IMR-90 (cell line): ENCODE measurements at regions not wholly inside any gene's neighbourhood (a gene's known extent, or its start where the extent isn't known, plus 50 kb on each side); places are given as distances from the start of the nearest gene placed in this dataset.

Source experiments
- ATAC-seq: fragments of 200-7000 bp; cut with Tn5 transposase; 2 replicates; pipeline ENCODE4 v1.9.1; 2020; ENCODE audit warnings: low read depth, mild to moderate bottlenecking, moderate library complexity
- BruUV-seq: library from RNA; stranded (reverse); fragments of 400-500 nt; replicated peaks from 2 replicates; lab custom pipeline; 2021; lab: Mats Ljungman, UMichigan
- CTCF ChIA-PET: fragments of 300-600 bp; formaldehyde crosslinking; extraction: SDS; loops from one replicate; lab custom pipeline; 2021; ENCODE audit warnings: antibody characterized with exemption; lab: Yijun Ruan, JAX
- POLR2A ChIA-PET: fragments of 300-600 bp; sonication (Branson Sonifier 250); formaldehyde crosslinking; loops from one replicate; lab custom pipeline; 2022; ENCODE audit warnings: antibody characterized with exemption; ENCODE audit not compliant: unreplicated experiment; lab: Charles Lee
- DNase-seq: peaks from one replicate; pipeline ENCODE4 v3.0.0; 2013
- H2AFZ ChIP-seq: replicated peaks from 2 replicates; pipeline ENCODE3; 2013; ENCODE audit warnings: low read length, mild to moderate bottlenecking; ENCODE audit not compliant: poor library complexity
- H2AK5ac ChIP-seq: 2 replicates; pipeline ENCODE4 v1.6.1; 2013; ENCODE audit warnings: low read depth, low read length, inconsistent platforms
- H2AK9ac ChIP-seq: replicated peaks from 2 replicates; pipeline ENCODE3; 2013; ENCODE audit warnings: mild to moderate bottlenecking, low read depth, low read length, moderate library complexity; ENCODE audit not compliant: poor library complexity
- H2BK120ac ChIP-seq: 2 replicates; pipeline ENCODE4 v1.6.1; 2013; ENCODE audit warnings: low read depth, low read length, inconsistent platforms
- H2BK15ac ChIP-seq: 3 replicates; pipeline ENCODE4 v1.6.1; 2013; ENCODE audit warnings: low read depth, low read length, inconsistent platforms
- H2BK20ac ChIP-seq: 2 replicates; pipeline ENCODE4 v1.6.1; 2013; ENCODE audit warnings: low read depth, mild to moderate bottlenecking, inconsistent platforms, low read length, moderate library complexity
- H2BK5ac ChIP-seq: 2 replicates; pipeline ENCODE4 v1.6.1; 2013; ENCODE audit warnings: mild to moderate bottlenecking, low read depth, low read length, inconsistent platforms; ENCODE audit not compliant: poor library complexity, severe bottlenecking
- H3K14ac ChIP-seq: replicated peaks from 2 replicates; pipeline ENCODE4 v1.6.1; 2013; ENCODE audit warnings: low read depth, low read length, inconsistent platforms
- H3K18ac ChIP-seq: 2 replicates; pipeline ENCODE4 v1.6.1; 2013; ENCODE audit warnings: low read depth, low read length, control low read depth
- H3K23ac ChIP-seq: 2 replicates; pipeline ENCODE4 v1.6.1; 2013; ENCODE audit warnings: low read depth, low read length, inconsistent platforms
- H3K27ac ChIP-seq: 2 replicates; pipeline ENCODE4 v1.5.1; 2013; ENCODE audit warnings: mild to moderate bottlenecking, control low read depth, low read length; ENCODE audit not compliant: insufficient read depth
- H3K27me3 ChIP-seq: 2 replicates; pipeline ENCODE4 v1.6.1; 2013; ENCODE audit warnings: low read length; ENCODE audit not compliant: control insufficient read depth, insufficient read depth
- H3K36me3 ChIP-seq: 2 replicates; pipeline ENCODE4 v1.6.1; 2013; ENCODE audit warnings: low read length, mixed read lengths; ENCODE audit not compliant: control insufficient read depth, insufficient read depth
- H3K4ac ChIP-seq: 2 replicates; pipeline ENCODE4 v1.6.1; 2013; ENCODE audit warnings: low read depth, low read length, inconsistent platforms
- H3K4me1 ChIP-seq: 2 replicates; pipeline ENCODE4 v1.6.1; 2013; ENCODE audit warnings: low read length, mixed read lengths; ENCODE audit not compliant: control insufficient read depth, insufficient read depth
- H3K4me2 ChIP-seq: 2 replicates; pipeline ENCODE4 v1.6.1; 2013; ENCODE audit warnings: low read depth, mild to moderate bottlenecking, control low read depth, low read length, moderate library complexity
- H3K4me3 ChIP-seq: 2 replicates; pipeline ENCODE4 v1.5.1; 2013; ENCODE audit warnings: low read depth, mild to moderate bottlenecking, control low read depth, low read length, moderate library complexity; ENCODE audit not compliant: insufficient read depth
- H3K56ac ChIP-seq: 2 replicates; pipeline ENCODE4 v1.6.1; 2013; ENCODE audit warnings: low read length, inconsistent platforms; ENCODE audit not compliant: insufficient read depth; ENCODE audit errors: extremely low read depth
- H3K79me1 ChIP-seq, 2 experiments: 2 replicates each; pipeline ENCODE4 v1.6.1; 2013; ENCODE audit warnings: low read length in 2 of 2, inconsistent platforms in 1 of 2, low read depth in 1 of 2
- H3K9ac ChIP-seq: 2 replicates; pipeline ENCODE4 v1.6.1; 2013; ENCODE audit warnings: low read depth, low read length, control low read depth
- H3K9me1 ChIP-seq: 2 replicates; pipeline ENCODE4 v1.6.1; 2013; ENCODE audit warnings: low read length, inconsistent platforms; ENCODE audit not compliant: insufficient read depth
- H3K9me3 ChIP-seq: 2 replicates; pipeline ENCODE4 v1.6.1; 2013; ENCODE audit warnings: low read length; ENCODE audit not compliant: control insufficient read depth, insufficient read depth
- H4K20me1 ChIP-seq: 2 replicates; pipeline ENCODE4 v1.6.1; 2013; ENCODE audit warnings: low read length, inconsistent platforms; ENCODE audit not compliant: insufficient read depth
- H4K5ac ChIP-seq: 2 replicates; pipeline ENCODE4 v1.6.1; 2013; ENCODE audit warnings: mild to moderate bottlenecking, low read depth, low read length, control low read depth
- H4K8ac ChIP-seq, 2 experiments: 2 replicates each; pipeline ENCODE4 v1.6.1; 2013; ENCODE audit warnings: low read depth in 2 of 2, low read length in 2 of 2, control low read depth in 1 of 2, inconsistent platforms in 1 of 2
- H4K91ac ChIP-seq: 2 replicates; pipeline ENCODE4 v1.6.1; 2013; ENCODE audit warnings: low read depth, low read length, inconsistent platforms; ENCODE audit not compliant: insufficient read depth
- BHLHE40 ChIP-seq: fragments of 150-350 bp; IDR thresholded peaks from 2 replicates; pipeline ENCODE4 v1.6.1; 2016; ENCODE audit warnings: mild to moderate bottlenecking, low read depth, low read length
- CEBPB ChIP-seq: IDR thresholded peaks from 2 replicates; pipeline ENCODE4 v1.6.1; 2012; ENCODE audit warnings: low read depth, low read length, improper control_type of control experiment
- CHD1 ChIP-seq: IDR thresholded peaks from 2 replicates; pipeline ENCODE4 v1.6.1; 2012; ENCODE audit warnings: low read depth, low read length, improper control_type of control experiment
- CTCF ChIP-seq: conservative IDR thresholded peaks from 2 replicates; pipeline ENCODE4 v1.5.1; 2012; ENCODE audit warnings: mild to moderate bottlenecking, low read depth, low read length, improper control_type of control experiment
- FOS ChIP-seq: fragments of 150-350 bp; IDR thresholded peaks from 2 replicates; pipeline ENCODE4 v1.6.1; 2016; ENCODE audit warnings: low read depth, low read length
- MAFK ChIP-seq: IDR thresholded peaks from 2 replicates; pipeline ENCODE4 v1.6.1; 2012; ENCODE audit warnings: low read depth, low read length, improper control_type of control experiment
- MAZ ChIP-seq: IDR thresholded peaks from 2 replicates; pipeline ENCODE4 v1.6.1; 2012; ENCODE audit warnings: low read depth, mild to moderate bottlenecking, low read length, improper control_type of control experiment, moderate library complexity, borderline replicate concordance
- MXI1 ChIP-seq: IDR thresholded peaks from 2 replicates; pipeline ENCODE4 v1.6.1; 2012; ENCODE audit warnings: low read depth, mild to moderate bottlenecking, low read length, moderate library complexity, borderline replicate concordance
- NFE2L2 ChIP-seq: fragments of 150-350 bp; IDR thresholded peaks from 2 replicates; pipeline ENCODE4 v1.6.1; 2016; ENCODE audit warnings: low read depth, mild to moderate bottlenecking, low read length
- POLR2A ChIP-seq: IDR thresholded peaks from 2 replicates; pipeline ENCODE4 v1.6.1; 2012; ENCODE audit warnings: mild to moderate bottlenecking, low read depth, low read length
- RAD21 ChIP-seq: IDR thresholded peaks from 2 replicates; pipeline ENCODE4 v1.6.1; 2012; ENCODE audit warnings: low read length, improper control_type of control experiment
- RCOR1 ChIP-seq: IDR thresholded peaks from 2 replicates; pipeline ENCODE4 v1.6.1; 2012; ENCODE audit warnings: mild to moderate bottlenecking, low read length, improper control_type of control experiment; ENCODE audit not compliant: insufficient replicate concordance
- RFX5 ChIP-seq: IDR thresholded peaks from 2 replicates; pipeline ENCODE4 v1.8.0; 2012; ENCODE audit warnings: low read depth, mild to moderate bottlenecking, low read length, moderate library complexity
- SMC3 ChIP-seq: fragments of 150-350 bp; IDR thresholded peaks from 2 replicates; pipeline ENCODE4 v1.6.1; 2016; ENCODE audit warnings: low read depth, mild to moderate bottlenecking, antibody characterized with exemption, low read length, moderate library complexity
- USF2 ChIP-seq: fragments of 150-350 bp; IDR thresholded peaks from 2 replicates; pipeline ENCODE4 v1.6.1; 2017; ENCODE audit warnings: mild to moderate bottlenecking, antibody characterized with exemption, low read length, low read depth
- dilution Hi-C: fragments of 300-500 bp; cut with HindIII; formaldehyde crosslinking; loops from one replicate; pipeline ENCODE4 v1.14.3; 2018; ENCODE audit warnings: low sequenced_read_pairs; ENCODE audit not compliant: unreplicated experiment
- in situ Hi-C: fragments of 300-500 bp; cut with MboI; formaldehyde crosslinking; loops from 3 replicates; pipeline ENCODE4 v1.14.3; 2019; ENCODE audit warnings: low sequenced_read_pairs, inconsistent platforms, mixed read lengths
- intact Hi-C: fragments of 100-400 bp; cut with micrococcal nuclease; formaldehyde crosslinking; loops from 2 replicates; pipeline ENCODE4 v1.10.0; 2022
- TF ChIP-seq, protein P1 (sequence below): fragments of 150-350 bp; IDR thresholded peaks from 2 replicates; pipeline ENCODE4 v1.6.1; 2016; ENCODE audit warnings: low read depth, mild to moderate bottlenecking, low read length, moderate library complexity, borderline replicate concordance

GRCh38 chr5:130287438-130287837 is 383.2 kb downstream of the CHSY3 start:
- Histone ChIP-seq H2BK15ac (no peak overlapping the region), H2AK5ac (no peak overlapping the region), H3K9ac (no peak overlapping the region), H3K4me2 (no peak overlapping the region), H3K27me3 (no peaks in the 10 kb centered on the region), H2BK5ac (no peak overlapping the region), H3K14ac (no peak overlapping the region), H4K20me1 (no peaks in the 10 kb centered on the region), H3K9me3 (peaks cover 4% of the 10 kb centered on the region), H4K5ac (no peak overlapping the region), H3K27ac (no peak overlapping the region), H3K4me1 (no peaks in the 10 kb centered on the region), H3K18ac (no peak overlapping the region), H3K79me1 (no peaks in the 10 kb centered on the region), H4K91ac (no peak overlapping the region), H3K56ac (no peak overlapping the region), H3K9me1 (no peaks in the 10 kb centered on the region), H2AK9ac (no peak overlapping the region), H4K8ac (no peak overlapping the region), H2BK120ac (no peak overlapping the region), H3K23ac (no peak overlapping the region), H2BK20ac (no peak overlapping the region), H3K4me3 (no peak overlapping the region), H3K4ac (no peak overlapping the region), H3K36me3 (no peaks in the 10 kb centered on the region), H2AFZ (no peak overlapping the region)
- ATAC-seq: no peak
- intact Hi-C loops (no loop called here), dilution Hi-C loops (no loop called here), in situ Hi-C loops (no loop called here)
- POLR2A ChIA-PET: no interaction called here
- BruUV-seq: no TSS peak
- DNase-seq: no peak
- TF ChIP-seq MAFK (no peak), NFE2L2 (no peak), CTCF (no peak), BHLHE40 (no peak), SMC3 (no peak), RAD21 (no peak), CHD1 (no peak), POLR2A (no peak), RCOR1 (no peak), USF2 (no peak), MAZ (no peak), CEBPB (no peak), RFX5 (no peak), MXI1 (no peak), FOS (no peak)
- TF ChIP-seq, protein P1, sequence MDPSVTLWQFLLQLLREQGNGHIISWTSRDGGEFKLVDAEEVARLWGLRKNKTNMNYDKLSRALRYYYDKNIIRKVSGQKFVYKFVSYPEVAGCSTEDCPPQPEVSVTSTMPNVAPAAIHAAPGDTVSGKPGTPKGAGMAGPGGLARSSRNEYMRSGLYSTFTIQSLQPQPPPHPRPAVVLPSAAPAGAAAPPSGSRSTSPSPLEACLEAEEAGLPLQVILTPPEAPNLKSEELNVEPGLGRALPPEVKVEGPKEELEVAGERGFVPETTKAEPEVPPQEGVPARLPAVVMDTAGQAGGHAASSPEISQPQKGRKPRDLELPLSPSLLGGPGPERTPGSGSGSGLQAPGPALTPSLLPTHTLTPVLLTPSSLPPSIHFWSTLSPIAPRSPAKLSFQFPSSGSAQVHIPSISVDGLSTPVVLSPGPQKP: no peak
- CTCF ChIA-PET: no interaction called here
